D721Med (cell line): ENCODE measurements at regions not wholly inside any gene's neighbourhood (a gene's known extent, or its start where the extent isn't known, plus 50 kb on each side); places are given as distances from the start of the nearest gene placed in this dataset.

ENCODE experiments used
- DNase-seq: peaks from one replicate; pipeline ENCODE4 v3.0.0; 2011; ENCODE audit warnings: low spot score; ENCODE audit not compliant: insufficient read length
- FAIRE-seq: peaks from 2 replicates; lab custom pipeline; 2011; peaks lifted over from hg19 to GRCh38; lab: Jason Lieb, UNC
- CTCF ChIP-seq: IDR thresholded peaks from 2 replicates; pipeline ENCODE4 v1.5.1; 2012; ENCODE audit warnings: mild to moderate bottlenecking, control low read depth; ENCODE audit not compliant: insufficient read depth; ENCODE audit errors: missing control alignments

- FAIRE-seq (no peak), DNase-seq (no peak)
- no peak for TF ChIP-seq CTCF
Measured at GRCh38 chr7:120168066-120168465, 104.9 kb upstream of the KCND2 start.

DNA sequence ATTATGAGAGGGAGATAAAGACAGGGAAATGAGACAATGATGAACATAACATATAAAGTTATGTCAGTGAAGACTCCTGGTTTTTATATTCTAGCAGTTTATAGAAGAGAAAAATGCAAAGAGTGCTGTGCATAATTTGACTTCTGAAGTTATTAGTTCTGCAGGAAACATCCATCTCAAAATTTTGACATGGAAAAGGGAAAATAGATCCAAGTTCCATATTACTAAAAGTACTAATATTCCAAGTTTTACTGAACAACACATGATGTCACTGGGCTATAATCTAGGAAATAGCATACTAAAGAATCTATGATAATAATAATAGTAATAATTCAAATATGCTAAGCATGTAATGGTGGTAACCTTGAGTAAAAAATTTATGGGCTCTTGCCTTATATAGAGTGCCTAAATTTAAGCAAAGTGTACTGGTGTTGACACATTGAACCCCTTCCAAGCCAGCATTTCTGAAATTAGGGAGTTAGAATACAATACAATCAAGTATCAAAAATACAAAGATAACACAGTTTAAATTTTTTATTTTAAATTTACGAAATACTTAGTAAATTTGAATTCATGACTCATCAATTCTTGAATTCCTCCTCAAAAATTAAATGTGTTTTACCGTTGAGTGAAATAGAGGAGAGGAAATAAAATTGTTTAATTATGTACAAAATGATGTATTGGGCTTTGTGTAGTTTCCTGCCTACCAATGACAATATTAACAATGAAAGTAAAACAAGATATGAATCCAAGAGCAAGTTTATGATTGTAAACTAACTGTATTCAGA lies 102.8 kb upstream of the KCND2 start:
- FAIRE-seq (no peak), DNase-seq (no peak)
- no peak for TF ChIP-seq CTCF

DNA sequence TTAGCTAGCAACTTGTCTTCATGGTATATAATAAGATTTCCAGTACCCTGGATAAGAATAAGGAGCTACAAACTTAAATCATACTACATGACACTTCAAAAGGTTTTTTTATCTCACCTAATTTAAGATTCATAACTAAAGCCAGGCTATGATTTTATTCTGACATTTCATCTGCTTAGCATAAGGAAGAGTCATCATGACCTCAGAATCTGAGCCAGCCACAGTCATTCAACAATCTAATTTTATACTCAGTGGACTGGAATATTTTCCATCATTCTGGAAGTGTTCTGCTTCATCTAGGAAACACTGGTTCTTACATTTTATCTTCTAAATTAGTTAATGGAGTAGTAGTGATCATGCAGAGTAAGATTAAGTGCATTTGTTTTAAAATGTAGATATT lies 102.1 kb upstream of the KCND2 start:
- no peak for TF ChIP-seq CTCF
- FAIRE-seq (no peak), DNase-seq (no peak)

GRCh38 chr7:120171406-120171805 lies 101.6 kb upstream of the KCND2 start:
- no peak for TF ChIP-seq CTCF
- FAIRE-seq: no peak
- no peak for DNase-seq

DNA sequence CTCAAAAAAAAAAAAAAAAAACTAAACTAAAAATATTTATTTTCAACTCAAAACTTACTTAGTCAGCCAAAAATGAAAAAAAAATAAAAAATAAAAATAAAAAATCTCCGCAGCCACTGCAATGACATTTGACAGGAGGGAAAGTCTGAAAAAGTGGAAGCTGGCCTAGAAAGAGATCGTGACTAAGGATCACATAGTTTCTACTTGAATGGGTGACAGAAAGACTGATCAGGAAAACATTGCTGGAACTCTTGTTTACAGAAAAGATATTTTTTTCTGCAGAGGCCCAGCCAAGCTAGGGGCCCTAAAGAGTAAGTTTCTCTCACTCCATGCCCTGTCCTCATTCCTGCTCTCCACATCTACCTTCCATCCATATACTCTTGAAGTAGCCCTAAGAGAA lies 92.8 kb upstream of the KCND2 start:
- no peak for TF ChIP-seq CTCF
- FAIRE-seq (no peak), DNase-seq (no peak)

DNA sequence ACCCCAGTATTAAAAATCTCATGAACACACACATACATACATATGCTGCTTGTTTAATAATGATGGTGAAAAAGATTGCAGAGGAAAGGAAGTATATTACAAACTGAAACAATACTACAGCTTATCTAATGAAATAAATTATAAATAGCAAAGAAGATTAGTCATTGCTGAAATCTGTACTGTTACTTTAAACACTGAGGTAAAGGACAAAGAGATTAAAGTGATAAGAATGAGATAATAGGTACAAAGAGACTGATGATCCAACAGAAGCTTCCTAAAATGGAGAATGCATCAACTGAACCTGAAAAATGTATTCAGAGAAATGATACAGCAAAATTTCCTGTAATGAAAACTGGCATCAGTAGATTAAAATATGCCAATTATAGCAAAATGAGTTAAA lies 91.5 kb upstream of the KCND2 start:
- DNase-seq (no peak), FAIRE-seq (no peak)
- TF ChIP-seq CTCF: no peak

- no peak for TF ChIP-seq CTCF
- DNase-seq (no peak), FAIRE-seq (no peak)
Measured at GRCh38 chr7:120184866-120185265, 88.1 kb upstream of the KCND2 start.
